ENCODE measurements at regions not wholly inside any gene's neighbourhood (a gene's known extent, or its start where the extent isn't known, plus 50 kb on each side); places are given as distances from the start of the nearest gene placed in this dataset.

- TF ChIP-seq CTCF (IDR thresholded peaks at IDR 0.05; ENCODE audit: extremely low read depth, low read depth, low read length) = no peak
- no peaks in the 10 kb centered on the region for H3K4me1 ChIP-seq (ENCODE audit: insufficient read depth, low read length)
- no peak for DNase-seq (ENCODE audit: insufficient read length, low spot score, missing footprints)
- H2AFZ ChIP-seq (ENCODE audit: low read length) = no peak overlapping the region
- no peak overlapping the region for H3K27ac ChIP-seq (ENCODE audit: low read depth, low read length)
- H3K9me3 ChIP-seq (ENCODE audit: low read depth, low read length) = no peaks in the 10 kb centered on the region
- H3K4me2 ChIP-seq (ENCODE audit: insufficient read depth, low read length) = no peak overlapping the region
- H4K20me1 ChIP-seq (ENCODE audit: insufficient read depth, low read length) = no peaks in the 10 kb centered on the region
- no peak overlapping the region for H3K4me3 ChIP-seq (ENCODE audit: insufficient read depth, low read length)
- no peaks in the 10 kb centered on the region for H3K36me3 ChIP-seq (ENCODE audit: insufficient read depth, low read length)
- no peaks in the 10 kb centered on the region for H3K27me3 ChIP-seq (ENCODE audit: insufficient read depth, low read length)
- no peaks in the 10 kb centered on the region for H3K79me2 ChIP-seq (ENCODE audit: insufficient read depth, low read length)
Observed at GRCh38 chr5:28567048-28567447, 1528.7 kb upstream of the CDH9 start.

GRCh38 chr5:28561522-28561921 lies 1523.1 kb upstream of the CDH9 start:
- Histone ChIP-seq H3K36me3 (ENCODE audit: insufficient read depth, low read length) (no peaks in the 10 kb centered on the region), H3K27ac (ENCODE audit: low read depth, low read length) (no peak overlapping the region), H3K27me3 (ENCODE audit: insufficient read depth, low read length) (no peaks in the 10 kb centered on the region), H3K4me2 (ENCODE audit: insufficient read depth, low read length) (no peak overlapping the region), H2AFZ (ENCODE audit: low read length) (no peak overlapping the region), H4K20me1 (ENCODE audit: insufficient read depth, low read length) (no peaks in the 10 kb centered on the region), H3K4me1 (ENCODE audit: insufficient read depth, low read length) (no peaks in the 10 kb centered on the region), H3K4me3 (ENCODE audit: insufficient read depth, low read length) (no peak overlapping the region), H3K79me2 (ENCODE audit: insufficient read depth, low read length) (no peaks in the 10 kb centered on the region), H3K9me3 (ENCODE audit: low read depth, low read length) (no peaks in the 10 kb centered on the region)
- no peak for DNase-seq (ENCODE audit: insufficient read length, low spot score, missing footprints)
- TF ChIP-seq CTCF (IDR thresholded peaks at IDR 0.05; ENCODE audit: extremely low read depth, low read depth, low read length) = no peak

- no peak overlapping the region for H3K4me3 ChIP-seq (ENCODE audit: insufficient read depth, low read length)
Observed at GRCh38 chr5:28558196-28558595, 1519.8 kb upstream of the CDH9 start.

GRCh38 chr5:28557114-28557513 lies 1518.7 kb upstream of the CDH9 start:
- Histone ChIP-seq H3K27ac (ENCODE audit: low read depth, low read length) (no peak overlapping the region), H3K4me3 (ENCODE audit: insufficient read depth, low read length) (no peak overlapping the region), H3K36me3 (ENCODE audit: insufficient read depth, low read length) (no peaks in the 10 kb centered on the region), H3K79me2 (ENCODE audit: insufficient read depth, low read length) (no peaks in the 10 kb centered on the region), H3K9me3 (ENCODE audit: low read depth, low read length) (no peaks in the 10 kb centered on the region), H4K20me1 (ENCODE audit: insufficient read depth, low read length) (no peaks in the 10 kb centered on the region), H3K4me2 (ENCODE audit: insufficient read depth, low read length) (no peak overlapping the region), H2AFZ (ENCODE audit: low read length) (no peak overlapping the region), H3K27me3 (ENCODE audit: insufficient read depth, low read length) (no peaks in the 10 kb centered on the region), H3K4me1 (ENCODE audit: insufficient read depth, low read length) (no peaks in the 10 kb centered on the region)
- DNase-seq (ENCODE audit: insufficient read length, low spot score, missing footprints) = no peak
- TF ChIP-seq CTCF (IDR thresholded peaks at IDR 0.05; ENCODE audit: extremely low read depth, low read depth, low read length) = no peak

More at GRCh38 chr5:28558196-28558595, 1519.8 kb upstream of the CDH9 start:
- Histone ChIP-seq H2AFZ (ENCODE audit: low read length) (no peak overlapping the region), H3K4me2 (ENCODE audit: insufficient read depth, low read length) (no peak overlapping the region), H4K20me1 (ENCODE audit: insufficient read depth, low read length) (no peaks in the 10 kb centered on the region), H3K36me3 (ENCODE audit: insufficient read depth, low read length) (no peaks in the 10 kb centered on the region), H3K79me2 (ENCODE audit: insufficient read depth, low read length) (no peaks in the 10 kb centered on the region), H3K27me3 (ENCODE audit: insufficient read depth, low read length) (no peaks in the 10 kb centered on the region), H3K4me1 (ENCODE audit: insufficient read depth, low read length) (no peaks in the 10 kb centered on the region), H3K9me3 (ENCODE audit: low read depth, low read length) (no peaks in the 10 kb centered on the region), H3K27ac (ENCODE audit: low read depth, low read length) (no peak overlapping the region)
- no peak for DNase-seq (ENCODE audit: insufficient read length, low spot score, missing footprints)
- TF ChIP-seq CTCF (IDR thresholded peaks at IDR 0.05; ENCODE audit: extremely low read depth, low read depth, low read length) = no peak

All from osteoblast (primary cell).